Left renal cortex interstitium (tissue), 4 donors: ENCODE measurements at regions not wholly inside any gene's neighbourhood (a gene's known extent, or its start where the extent isn't known, plus 50 kb on each side); places are given as distances from the start of the nearest gene placed in this dataset.
"Not testable (repeated sequence)": the region's sequence is repeated elsewhere in the genome, so short reads cannot be mapped to it uniquely, and the experiment has no call there.

Experiments used
- DNase-seq, 4 donors: peaks; one replicate each; pipeline ENCODE4 v3.0.0-alpha.2; 2013; ENCODE audit warnings: low read depth in 4 of 4, low spot score in 2 of 4, missing footprints in 1 of 4

DNA sequence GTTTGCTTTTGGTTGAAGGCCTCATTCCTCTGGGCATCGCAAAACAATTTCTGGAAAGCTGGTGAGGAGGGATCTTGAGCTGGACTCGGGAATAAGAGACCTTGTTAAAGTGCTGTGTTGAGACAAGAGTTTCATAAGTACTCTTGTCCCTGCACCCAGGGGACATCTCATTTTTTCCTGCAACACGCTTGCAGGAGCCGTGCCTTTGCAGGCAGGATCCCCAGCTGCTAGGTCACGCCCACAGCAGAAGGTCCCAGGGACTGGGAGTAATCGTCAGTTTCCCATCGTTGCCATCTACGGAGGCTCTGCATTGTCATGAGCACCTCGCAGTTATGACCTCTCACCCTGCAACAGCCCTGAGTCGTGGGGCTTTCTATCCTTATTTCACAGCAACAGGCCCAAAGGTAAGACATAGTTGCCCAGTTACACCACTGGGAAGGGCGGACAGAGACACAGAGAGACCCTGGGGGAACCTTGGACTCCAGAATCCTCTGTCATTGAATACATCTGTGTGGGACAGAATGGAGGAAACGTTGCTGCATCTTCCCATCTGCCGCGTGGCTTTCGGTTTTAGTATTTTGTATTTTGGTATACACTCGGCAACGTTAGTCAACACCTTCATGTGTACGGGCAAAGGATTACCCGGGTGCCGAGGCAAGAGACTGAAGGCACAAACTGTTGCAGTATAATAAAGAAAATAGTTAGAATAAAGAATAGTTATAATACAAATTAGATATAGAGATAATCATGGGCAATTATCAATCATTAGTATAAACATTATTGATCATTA is 60.4 kb upstream of the DMRTB1 start:
- DNase-seq, result no peak

- not testable (repeated sequence) for DNase-seq
These were observed 59.6 kb upstream of the DMRTB1 start for GRCh38 chr1:53399370-53400133.

GRCh38 chr1:53400761-53401674 is 58.2 kb upstream of the DMRTB1 start:
- no peak for DNase-seq

- no peak for DNase-seq
These were observed 57.1 kb upstream of the DMRTB1 start for GRCh38 chr1:53401813-53402745.

DNA sequence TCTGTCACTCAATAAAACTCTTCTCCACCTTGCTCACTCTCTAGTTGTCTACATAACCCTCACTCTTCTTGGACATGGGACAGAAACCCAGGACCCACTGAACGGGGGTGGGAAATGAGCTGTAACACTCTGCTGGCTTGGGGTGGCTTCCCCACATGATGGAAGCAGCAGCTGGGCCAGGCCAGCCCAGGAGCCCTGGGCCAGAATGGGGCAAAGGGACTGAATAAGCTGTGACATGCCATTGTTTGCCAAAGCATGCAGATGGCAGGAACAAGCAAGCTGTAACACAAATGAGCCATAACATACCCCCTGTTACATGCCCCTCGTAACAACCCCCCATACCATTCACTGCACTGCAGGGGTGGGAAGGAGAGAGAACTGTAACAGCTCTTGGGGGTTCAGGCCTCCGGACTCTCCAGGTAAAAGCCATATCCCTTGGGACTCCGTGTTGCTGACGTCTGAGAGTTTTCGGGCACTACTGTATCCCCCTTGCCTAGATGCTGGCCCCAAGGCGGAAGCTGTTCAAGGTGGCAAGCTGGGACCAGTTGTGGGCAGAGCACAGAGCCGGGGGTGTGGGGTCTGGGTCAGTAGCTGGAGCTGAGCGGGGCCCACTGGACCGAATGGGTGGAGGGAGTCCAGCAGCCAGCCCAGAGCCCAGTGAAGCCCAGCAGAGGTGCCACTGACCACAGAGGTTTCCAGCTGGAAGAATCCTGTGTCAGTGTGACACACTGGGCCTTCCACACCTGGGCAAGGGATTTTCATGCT is 56.1 kb upstream of the DMRTB1 start:
- no peak for DNase-seq

- no peak for DNase-seq
These were observed 53.5 kb upstream of the DMRTB1 start for GRCh38 chr1:53405737-53406136.

GRCh38 chr1:53406551-53407235 is 52.5 kb upstream of the DMRTB1 start:
- DNase-seq, result no peak

DNA sequence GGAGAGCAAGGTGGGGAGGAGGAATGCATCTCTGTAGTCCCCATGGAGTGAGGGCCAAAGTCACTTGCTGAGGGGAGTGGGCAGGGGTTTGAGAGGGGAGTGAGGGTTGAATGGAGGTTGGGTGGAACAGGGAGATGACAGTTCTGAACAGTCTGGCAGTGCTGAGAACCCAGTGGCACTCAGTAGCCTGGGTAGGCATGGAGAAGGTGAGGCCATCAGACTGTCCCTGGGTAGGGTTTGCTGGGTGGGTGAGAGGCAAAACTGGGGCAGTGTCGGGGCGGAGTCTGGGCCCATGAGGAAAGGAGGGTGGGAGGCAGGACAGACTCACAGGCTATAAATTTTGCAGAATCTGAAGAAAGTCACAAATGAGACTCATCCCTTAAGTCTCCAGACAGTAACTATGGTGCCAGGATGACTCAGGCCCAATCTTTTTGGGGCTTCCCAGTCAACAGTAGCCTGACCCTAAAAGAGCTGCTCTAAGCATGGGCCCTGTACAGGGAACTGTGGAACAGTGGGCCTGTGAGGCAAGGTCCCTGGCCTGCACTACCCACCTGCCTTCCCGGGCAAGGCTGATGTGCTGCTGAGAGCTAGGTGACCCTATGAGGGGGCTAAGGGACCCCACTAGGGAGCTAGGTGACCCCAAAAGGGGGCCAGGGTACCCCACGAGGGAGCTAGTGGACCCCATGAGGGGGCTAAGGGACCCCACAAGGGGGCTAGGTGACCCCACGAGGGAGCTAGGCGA is 51.0 kb upstream of the DMRTB1 start:
- no peak for DNase-seq

DNA sequence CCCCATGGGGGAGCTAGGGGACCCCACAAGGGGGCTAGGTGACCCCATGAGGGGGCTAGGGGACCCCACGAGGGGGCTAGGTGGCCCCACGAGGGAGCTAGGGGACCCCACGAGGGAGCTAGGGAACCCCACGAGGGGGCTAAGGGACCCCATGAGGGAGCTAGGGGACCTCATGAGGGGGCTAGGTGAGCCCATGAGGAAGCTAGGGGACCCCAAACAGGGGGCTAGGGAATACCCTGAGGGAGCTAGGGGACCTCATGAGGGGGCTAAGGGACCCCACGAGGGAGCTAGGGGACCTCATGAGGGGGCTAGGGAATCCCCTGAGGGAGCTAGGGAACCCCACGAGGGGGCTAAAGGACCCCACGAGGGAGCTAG is 50.5 kb upstream of the DMRTB1 start:
- no peak for DNase-seq

DNA sequence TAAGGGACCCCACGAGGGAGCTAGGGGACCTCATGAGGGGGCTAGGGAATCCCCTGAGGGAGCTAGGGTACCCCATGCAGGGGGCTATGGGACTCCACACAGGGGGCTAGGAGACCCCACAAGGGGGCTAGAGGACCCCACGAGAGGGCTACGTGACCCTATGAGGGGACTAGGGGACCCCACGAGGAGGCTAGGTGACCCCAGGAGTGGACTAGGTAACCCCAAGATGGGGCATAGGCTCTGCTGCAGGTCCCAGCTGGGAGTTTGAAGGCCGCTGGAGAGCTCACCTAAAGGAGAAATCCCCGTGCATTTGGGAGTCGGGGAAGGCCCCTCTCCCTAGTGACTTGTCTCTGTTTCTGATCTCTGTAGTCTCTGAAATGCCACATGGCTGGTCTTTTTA is 50.0 kb upstream of the DMRTB1 start:
- DNase-seq, result no peak
